ENCODE measurements at regions not wholly inside any gene's neighbourhood (a gene's known extent, or its start where the extent isn't known, plus 50 kb on each side); places are given as distances from the start of the nearest gene placed in this dataset.

- DNase-seq = no peak
Observed at GRCh38 chr4:155616117-155616516, 50.5 kb upstream of the GUCY1A1 start.

GRCh38 chr4:155615081-155615887 lies 51.4 kb upstream of the GUCY1A1 start:
- no peak for DNase-seq

GRCh38 chr4:155614111-155614762 lies 52.4 kb upstream of the GUCY1A1 start:
- no peak for DNase-seq

- DNase-seq = no peak
Observed at GRCh38 chr4:155612074-155612473, 54.6 kb upstream of the GUCY1A1 start.

GRCh38 chr4:155611501-155611900 lies 55.1 kb upstream of the GUCY1A1 start:
- DNase-seq = no peak

- DNase-seq = no peak
Observed at GRCh38 chr4:155610143-155610542, 56.5 kb upstream of the GUCY1A1 start.

GRCh38 chr4:155609455-155610059 lies 57.1 kb upstream of the GUCY1A1 start:
- no peak for DNase-seq

- no peak for DNase-seq
Observed at GRCh38 chr4:155608225-155608885, 58.3 kb upstream of the GUCY1A1 start.

- DNase-seq = no peak
Observed at GRCh38 chr4:155607481-155607880, 59.2 kb upstream of the GUCY1A1 start.

GRCh38 chr4:155604718-155605626 lies 61.7 kb upstream of the GUCY1A1 start:
- DNase-seq = no peak

- no peak for DNase-seq
Observed at GRCh38 chr4:155603360-155603891, 63.2 kb upstream of the GUCY1A1 start.

GRCh38 chr4:155602351-155603140 lies 64.1 kb upstream of the GUCY1A1 start:
- DNase-seq = no peak

- no peak for DNase-seq
Observed at GRCh38 chr4:155600244-155600643, 66.4 kb upstream of the GUCY1A1 start.

GRCh38 chr4:155599596-155599995 lies 67.1 kb upstream of the GUCY1A1 start:
- no peak for DNase-seq

GRCh38 chr4:155599085-155599484 lies 67.6 kb upstream of the GUCY1A1 start:
- DNase-seq = no peak

GRCh38 chr4:155597933-155598451 lies 68.7 kb upstream of the GUCY1A1 start:
- DNase-seq = no peak

- DNase-seq = no peak
Observed at GRCh38 chr4:155597281-155597680, 69.4 kb upstream of the GUCY1A1 start.

- no peak for DNase-seq
Observed at GRCh38 chr4:155593793-155594192, 72.9 kb upstream of the GUCY1A1 start.

- DNase-seq = no peak
Observed at GRCh38 chr4:155592938-155593297, 73.7 kb upstream of the GUCY1A1 start.

GRCh38 chr4:155592179-155592937 lies 74.3 kb upstream of the GUCY1A1 start:
- DNase-seq = no peak

All from NCI-H524 treated with DMSO at 0.1 percent for 48 hours (cell line).